Endothelial cell of umbilical vein (primary cell): ENCODE measurements at regions not wholly inside any gene's neighbourhood (a gene's known extent, or its start where the extent isn't known, plus 50 kb on each side); places are given as distances from the start of the nearest gene placed in this dataset.

ENCODE experiments used
- CTCF ChIP-seq, 2 donors: IDR thresholded peaks; 1 replicate in 1 of 2; 2 replicates in 1 of 2; pipeline ENCODE4 v1.5.1; 2011; ENCODE audit warnings: low read length in 2 of 2, mild to moderate bottlenecking in 2 of 2, moderate library complexity in 2 of 2, control low read depth in 1 of 2, inconsistent platforms in 1 of 2, low read depth in 1 of 2; ENCODE audit not compliant: insufficient read depth in 1 of 2; ENCODE audit errors: extremely low read depth in 1 of 2
- POLR2AphosphoS5 ChIP-seq: IDR thresholded peaks from 2 replicates; pipeline ENCODE4 v1.6.1; 2012; ENCODE audit warnings: low read depth, mild to moderate bottlenecking, control low read depth, low read length, moderate library complexity; ENCODE audit not compliant: insufficient read depth

GRCh38 chr1:67921725-67922489 lies 88.6 kb upstream of the GNG12 start:
- TF ChIP-seq CTCF (IDR thresholded peaks at IDR 0.05; ENCODE audit: extremely low read depth in 1 of 2, insufficient read depth in 1 of 2, low read depth in 1 of 2, low read length in 2 of 2) (no peak), POLR2AphosphoS5 (no peak)
